Endodermal cell (in vitro differentiated cells): ENCODE measurements at regions not wholly inside any gene's neighbourhood (a gene's known extent, or its start where the extent isn't known, plus 50 kb on each side); places are given as distances from the start of the nearest gene placed in this dataset.

Experiments
- DNase-seq: peaks from one replicate; pipeline ENCODE4 v3.0.0-alpha.2; 2017
- H3K27ac ChIP-seq: 2 replicates; pipeline ENCODE4 v1.5.1; 2013; ENCODE audit warnings: mild to moderate bottlenecking, low read depth, low read length, moderate library complexity
- H3K27me3 ChIP-seq: 2 replicates; pipeline ENCODE4 v1.6.1; 2013; ENCODE audit warnings: mild to moderate bottlenecking, low read length, moderate library complexity; ENCODE audit not compliant: insufficient read depth, control insufficient read depth, poor library complexity, severe bottlenecking
- H3K36me3 ChIP-seq: 2 replicates; pipeline ENCODE4 v1.7.0; 2013; ENCODE audit warnings: mild to moderate bottlenecking, low read length, moderate library complexity; ENCODE audit not compliant: control insufficient read depth, insufficient read depth
- H3K4me1 ChIP-seq: one replicate; pipeline ENCODE4 v1.7.0; 2013; ENCODE audit warnings: low read length; ENCODE audit not compliant: control insufficient read depth, insufficient read depth
- H3K4me3 ChIP-seq: 2 replicates; pipeline ENCODE4 v1.5.1; 2013; ENCODE audit warnings: mild to moderate bottlenecking, low read length, moderate library complexity
- H3K9ac ChIP-seq: 2 replicates; pipeline ENCODE4 v1.6.1; 2013; ENCODE audit warnings: mild to moderate bottlenecking, low read length, moderate library complexity; ENCODE audit not compliant: poor library complexity, severe bottlenecking; ENCODE audit errors: extremely low read depth
- H3K9me3 ChIP-seq: 2 replicates; pipeline ENCODE4 v1.6.1; 2013; ENCODE audit warnings: mild to moderate bottlenecking, low read length, moderate library complexity; ENCODE audit not compliant: control insufficient read depth
- H3K27ac Mint-ChIP-seq: 2 replicates; pipeline ENCODE4 v1.8.0; 2020; ENCODE audit warnings: mixed read lengths
- H3K27me3 Mint-ChIP-seq: 2 replicates; pipeline ENCODE4 v1.8.0; 2021; ENCODE audit warnings: mild to moderate bottlenecking, mixed read lengths; ENCODE audit not compliant: insufficient read depth
- H3K36me3 Mint-ChIP-seq: 2 replicates; pipeline ENCODE4 v1.8.0; 2020; ENCODE audit warnings: low read depth, mixed read lengths
- H3K4me1 Mint-ChIP-seq: 2 replicates; pipeline ENCODE4 v1.8.0; 2020; ENCODE audit warnings: mixed read lengths
- H3K4me3 Mint-ChIP-seq: 2 replicates; pipeline ENCODE4 v1.8.0; 2020; ENCODE audit warnings: mild to moderate bottlenecking, moderate library complexity, mixed read lengths
- H3K9me3 Mint-ChIP-seq: 2 replicates; pipeline ENCODE4 v1.8.0; 2020; ENCODE audit warnings: mild to moderate bottlenecking, mixed read lengths
- WGBS, 2 experiments: methylation state at CpG; one replicate each; pipeline versions ENCODE4 v1.1.5 to v1.1.7; 2013; ENCODE audit warnings: missing lambda C conversion rate in 2 of 2, mixed read lengths in 1 of 2; ENCODE audit not compliant: insufficient coverage in 1 of 2, insufficient read length in 1 of 2; 5-methylcytosine and 5-hydroxymethylcytosine counted together
- TF ChIP-seq, protein P1 (sequence below): fragments of 200-600 bp; sonication (generic); conservative IDR thresholded peaks from 2 replicates; pipeline ENCODE4 v1.5.0; 2021; ENCODE audit warnings: antibody characterized with exemption, mild to moderate bottlenecking

GRCh38 chr20:40049854-40050253 lies 639.2 kb downstream of the MAFB start:
- Mint-ChIP-seq H3K36me3 (peaks cover 2% of the 10 kb centered on the region), H3K27ac (no peak overlapping the region), H3K9me3 (no peaks in the 10 kb centered on the region), H3K4me3 (no peak overlapping the region), H3K4me1 (peaks cover 13% of the 10 kb centered on the region), H3K27me3 (no peaks in the 10 kb centered on the region)
- peaks cover 9% of the 10 kb centered on the region for H3K4me1 ChIP-seq
- no peak for DNase-seq
- no peaks in the 10 kb centered on the region for H3K9me3 ChIP-seq
- no peak overlapping the region for H3K27ac ChIP-seq
- H3K36me3 ChIP-seq, result no peaks in the 10 kb centered on the region
- TF ChIP-seq, protein P1, sequence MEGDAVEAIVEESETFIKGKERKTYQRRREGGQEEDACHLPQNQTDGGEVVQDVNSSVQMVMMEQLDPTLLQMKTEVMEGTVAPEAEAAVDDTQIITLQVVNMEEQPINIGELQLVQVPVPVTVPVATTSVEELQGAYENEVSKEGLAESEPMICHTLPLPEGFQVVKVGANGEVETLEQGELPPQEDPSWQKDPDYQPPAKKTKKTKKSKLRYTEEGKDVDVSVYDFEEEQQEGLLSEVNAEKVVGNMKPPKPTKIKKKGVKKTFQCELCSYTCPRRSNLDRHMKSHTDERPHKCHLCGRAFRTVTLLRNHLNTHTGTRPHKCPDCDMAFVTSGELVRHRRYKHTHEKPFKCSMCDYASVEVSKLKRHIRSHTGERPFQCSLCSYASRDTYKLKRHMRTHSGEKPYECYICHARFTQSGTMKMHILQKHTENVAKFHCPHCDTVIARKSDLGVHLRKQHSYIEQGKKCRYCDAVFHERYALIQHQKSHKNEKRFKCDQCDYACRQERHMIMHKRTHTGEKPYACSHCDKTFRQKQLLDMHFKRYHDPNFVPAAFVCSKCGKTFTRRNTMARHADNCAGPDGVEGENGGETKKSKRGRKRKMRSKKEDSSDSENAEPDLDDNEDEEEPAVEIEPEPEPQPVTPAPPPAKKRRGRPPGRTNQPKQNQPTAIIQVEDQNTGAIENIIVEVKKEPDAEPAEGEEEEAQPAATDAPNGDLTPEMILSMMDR, result no peak
- no peaks in the 10 kb centered on the region for H3K27me3 ChIP-seq
- no peak overlapping the region for H3K9ac ChIP-seq
- no peak overlapping the region for H3K4me3 ChIP-seq

DNA sequence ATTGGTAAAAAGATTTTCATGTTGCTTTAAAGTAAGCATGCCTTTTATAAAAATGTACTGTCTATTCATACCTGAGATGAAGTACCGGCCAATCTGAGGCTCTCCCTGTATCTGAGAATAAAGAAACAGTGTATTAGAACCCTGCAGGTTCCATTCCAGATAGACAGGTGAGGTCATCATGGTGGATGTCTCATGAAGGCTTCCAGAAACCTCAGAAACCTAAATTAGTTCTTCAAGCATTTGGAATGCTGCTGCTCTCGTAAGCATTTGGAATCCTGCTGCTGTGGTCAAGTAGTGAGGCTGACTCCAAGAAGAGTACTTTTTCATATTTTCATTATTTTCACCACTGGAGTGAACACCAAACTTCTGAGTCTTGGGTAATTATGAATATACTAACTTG lies 642.3 kb downstream of the MAFB start:
- DNase-seq, result no peak
- Mint-ChIP-seq H3K9me3 (no peaks in the 10 kb centered on the region), H3K36me3 (no peaks in the 10 kb centered on the region), H3K4me3 (no peak overlapping the region), H3K27ac (no peak overlapping the region), H3K4me1 (peaks cover 13% of the 10 kb centered on the region), H3K27me3 (no peaks in the 10 kb centered on the region)
- Histone ChIP-seq H3K4me1 (peaks cover 9% of the 10 kb centered on the region), H3K27me3 (no peaks in the 10 kb centered on the region), H3K36me3 (no peaks in the 10 kb centered on the region), H3K27ac (no peak overlapping the region), H3K9me3 (no peaks in the 10 kb centered on the region), H3K4me3 (no peak overlapping the region), H3K9ac (no peak overlapping the region)
- TF ChIP-seq, protein P1, result no peak
- WGBS, 2 experiments, result 90 to 92% methylated on average over 1 to 2 of the region's 2 CpGs

DNA sequence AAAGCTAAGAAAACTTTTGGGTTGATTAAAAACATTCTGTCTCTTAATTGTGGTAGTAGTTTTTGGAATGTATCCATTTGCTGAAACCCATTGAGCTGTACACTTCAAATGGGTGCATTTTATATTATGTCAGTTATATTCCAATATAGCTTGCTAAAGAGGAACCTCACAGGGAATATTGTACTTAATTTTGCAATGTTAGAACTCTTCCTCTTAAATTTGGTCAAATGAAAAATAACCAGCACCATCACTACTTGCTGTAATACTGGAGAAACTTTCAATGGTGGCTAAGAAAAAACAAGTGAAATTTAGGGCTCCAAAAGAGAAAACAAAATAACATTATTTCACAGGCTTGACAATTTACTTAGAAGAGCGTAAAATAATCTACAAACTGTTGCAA lies 651.5 kb downstream of the MAFB start:
- TF ChIP-seq, protein P1, result no peak
- peaks cover 4% of the 10 kb centered on the region for H3K36me3 Mint-ChIP-seq
- H3K9me3 ChIP-seq, result no peaks in the 10 kb centered on the region
- H3K4me1 ChIP-seq, result no peaks in the 10 kb centered on the region
- no peaks in the 10 kb centered on the region for H3K27me3 Mint-ChIP-seq
- no peaks in the 10 kb centered on the region for H3K9me3 Mint-ChIP-seq
- no peaks in the 10 kb centered on the region for H3K4me1 Mint-ChIP-seq
- H3K4me3 ChIP-seq, result no peak overlapping the region
- H3K27ac Mint-ChIP-seq, result no peak overlapping the region
- 100% methylated on average over 1 of the region's 1 CpG for WGBS, 2 experiments
- no peaks in the 10 kb centered on the region for H3K27me3 ChIP-seq
- no peak overlapping the region for H3K4me3 Mint-ChIP-seq
- H3K27ac ChIP-seq, result no peak overlapping the region
- H3K36me3 ChIP-seq, result no peaks in the 10 kb centered on the region
- no peak for DNase-seq
- H3K9ac ChIP-seq, result no peak overlapping the region
